Vagina (tissue), 2 donors: ENCODE measurements at regions not wholly inside any gene's neighbourhood (a gene's known extent, or its start where the extent isn't known, plus 50 kb on each side); places are given as distances from the start of the nearest gene placed in this dataset.

Source experiments
- POLR2AphosphoS5 ChIP-seq, 2 donors: sonication (generic); formaldehyde crosslinking; IDR thresholded peaks; one replicate each; pipeline ENCODE4 v1.9.0; 2017; ENCODE audit warnings: antibody characterized with exemption in 2 of 2, mild to moderate bottlenecking in 2 of 2, low read depth in 1 of 2; ENCODE audit not compliant: insufficient read depth in 1 of 2
- TF ChIP-seq, protein P1 (sequence below), 3 experiments: fragments of 450-650 bp in 2 of 3; fragments of 200-600 bp in 1 of 3; sonication (generic) in 1 of 3; IDR thresholded peaks; one replicate each; pipeline ENCODE4 v1.5.1; 2017 to 2019; ENCODE audit warnings: antibody characterized with exemption in 3 of 3, mild to moderate bottlenecking in 2 of 3, moderate library complexity in 2 of 3

GRCh38 chr10:113368666-113369364 is 184.0 kb upstream of the HABP2 start:
- TF ChIP-seq, protein P1, sequence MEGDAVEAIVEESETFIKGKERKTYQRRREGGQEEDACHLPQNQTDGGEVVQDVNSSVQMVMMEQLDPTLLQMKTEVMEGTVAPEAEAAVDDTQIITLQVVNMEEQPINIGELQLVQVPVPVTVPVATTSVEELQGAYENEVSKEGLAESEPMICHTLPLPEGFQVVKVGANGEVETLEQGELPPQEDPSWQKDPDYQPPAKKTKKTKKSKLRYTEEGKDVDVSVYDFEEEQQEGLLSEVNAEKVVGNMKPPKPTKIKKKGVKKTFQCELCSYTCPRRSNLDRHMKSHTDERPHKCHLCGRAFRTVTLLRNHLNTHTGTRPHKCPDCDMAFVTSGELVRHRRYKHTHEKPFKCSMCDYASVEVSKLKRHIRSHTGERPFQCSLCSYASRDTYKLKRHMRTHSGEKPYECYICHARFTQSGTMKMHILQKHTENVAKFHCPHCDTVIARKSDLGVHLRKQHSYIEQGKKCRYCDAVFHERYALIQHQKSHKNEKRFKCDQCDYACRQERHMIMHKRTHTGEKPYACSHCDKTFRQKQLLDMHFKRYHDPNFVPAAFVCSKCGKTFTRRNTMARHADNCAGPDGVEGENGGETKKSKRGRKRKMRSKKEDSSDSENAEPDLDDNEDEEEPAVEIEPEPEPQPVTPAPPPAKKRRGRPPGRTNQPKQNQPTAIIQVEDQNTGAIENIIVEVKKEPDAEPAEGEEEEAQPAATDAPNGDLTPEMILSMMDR (IDR thresholded peaks at IDR 0.05): no peak
- TF ChIP-seq POLR2AphosphoS5 (IDR thresholded peaks at IDR 0.05; ENCODE audit: insufficient read depth in 1 of 2, low read depth in 1 of 2): no peak
